ENCODE measurements at regions not wholly inside any gene's neighbourhood (a gene's known extent, or its start where the extent isn't known, plus 50 kb on each side); places are given as distances from the start of the nearest gene placed in this dataset.
"Not testable (repeated sequence)": the region's sequence is repeated elsewhere in the genome, so short reads cannot be mapped to it uniquely, and the experiment has no call there.

- Histone ChIP-seq H3K36me3 (no peaks in the 10 kb centered on the region), H3K27ac (no peak overlapping the region), H3K27me3 (no peaks in the 10 kb centered on the region), H3K4me1 (no peaks in the 10 kb centered on the region), H3K4me3 (no peak overlapping the region), H3K9me3 (no peaks in the 10 kb centered on the region)
- DNase-seq = no peak
- TF ChIP-seq POLR2A (IDR thresholded peaks at IDR 0.05) = no peak
- TF ChIP-seq, protein P1, sequence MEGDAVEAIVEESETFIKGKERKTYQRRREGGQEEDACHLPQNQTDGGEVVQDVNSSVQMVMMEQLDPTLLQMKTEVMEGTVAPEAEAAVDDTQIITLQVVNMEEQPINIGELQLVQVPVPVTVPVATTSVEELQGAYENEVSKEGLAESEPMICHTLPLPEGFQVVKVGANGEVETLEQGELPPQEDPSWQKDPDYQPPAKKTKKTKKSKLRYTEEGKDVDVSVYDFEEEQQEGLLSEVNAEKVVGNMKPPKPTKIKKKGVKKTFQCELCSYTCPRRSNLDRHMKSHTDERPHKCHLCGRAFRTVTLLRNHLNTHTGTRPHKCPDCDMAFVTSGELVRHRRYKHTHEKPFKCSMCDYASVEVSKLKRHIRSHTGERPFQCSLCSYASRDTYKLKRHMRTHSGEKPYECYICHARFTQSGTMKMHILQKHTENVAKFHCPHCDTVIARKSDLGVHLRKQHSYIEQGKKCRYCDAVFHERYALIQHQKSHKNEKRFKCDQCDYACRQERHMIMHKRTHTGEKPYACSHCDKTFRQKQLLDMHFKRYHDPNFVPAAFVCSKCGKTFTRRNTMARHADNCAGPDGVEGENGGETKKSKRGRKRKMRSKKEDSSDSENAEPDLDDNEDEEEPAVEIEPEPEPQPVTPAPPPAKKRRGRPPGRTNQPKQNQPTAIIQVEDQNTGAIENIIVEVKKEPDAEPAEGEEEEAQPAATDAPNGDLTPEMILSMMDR (IDR thresholded peaks at IDR 0.05) = no peak
- intact Hi-C loops (cut with DNase I; ENCODE audit: low total_unique reads) = no loop called here
Measured at GRCh38 chr21:28483301-28484035, 509.2 kb downstream of the LTN1 start.

GRCh38 chr21:28482657-28483056, 510.0 kb downstream of the LTN1 start:
- intact Hi-C loops (cut with DNase I; ENCODE audit: low total_unique reads) = no loop called here
- Histone ChIP-seq H3K9me3 (no peaks in the 10 kb centered on the region), H3K4me3 (no peak overlapping the region), H3K27me3 (no peaks in the 10 kb centered on the region), H3K4me1 (no peaks in the 10 kb centered on the region), H3K36me3 (no peaks in the 10 kb centered on the region), H3K27ac (no peak overlapping the region)
- TF ChIP-seq, protein P1 (IDR thresholded peaks at IDR 0.05) = no peak
- no peak for TF ChIP-seq POLR2A (IDR thresholded peaks at IDR 0.05)
- DNase-seq = no peak

GRCh38 chr21:28480470-28480869, 512.2 kb downstream of the LTN1 start:
- H3K4me3 ChIP-seq = no peak overlapping the region
- H3K36me3 ChIP-seq = no peaks in the 10 kb centered on the region
- TF ChIP-seq, protein P1 (IDR thresholded peaks at IDR 0.05) = no peak
- TF ChIP-seq POLR2A (IDR thresholded peaks at IDR 0.05) = no peak
- no peaks in the 10 kb centered on the region for H3K9me3 ChIP-seq
- DNase-seq = no peak
- H3K27me3 ChIP-seq = no peaks in the 10 kb centered on the region
- H3K4me1 ChIP-seq = no peaks in the 10 kb centered on the region
- intact Hi-C loops (cut with DNase I; ENCODE audit: low total_unique reads) = no loop called here
- no peak overlapping the region for H3K27ac ChIP-seq

DNA sequence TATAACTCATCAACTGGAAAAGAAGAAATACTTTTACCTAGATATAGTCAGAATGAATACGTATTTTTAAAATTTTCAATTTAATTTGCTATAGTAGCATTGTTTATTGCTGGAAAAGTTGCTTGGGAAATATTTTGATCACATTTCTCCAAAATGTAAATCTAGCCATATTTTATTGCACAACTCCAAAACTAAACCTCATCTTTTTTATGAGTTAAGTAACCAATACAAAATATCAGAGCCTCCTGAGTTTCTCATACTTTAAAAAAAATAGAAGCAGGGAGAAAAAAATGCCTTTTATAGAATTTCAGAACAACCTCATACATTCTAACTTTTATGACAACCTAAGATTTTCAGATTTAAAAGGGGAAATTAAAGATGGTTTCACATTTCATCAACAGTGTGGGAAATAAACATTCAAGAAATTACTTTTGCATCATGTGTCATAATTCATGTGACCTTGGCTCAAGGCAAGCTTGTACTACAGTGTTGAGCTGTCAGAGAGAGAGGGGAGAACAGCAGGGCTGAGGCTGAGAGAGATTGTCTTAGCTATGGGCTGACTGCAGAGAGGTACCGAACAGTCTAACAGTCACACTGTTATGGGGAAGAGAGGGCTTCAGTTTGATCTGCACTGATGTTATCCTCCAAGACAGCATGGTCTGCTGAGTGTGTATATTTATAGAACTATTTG, 519.0 kb downstream of the LTN1 start:
- H3K4me3 ChIP-seq = no peak overlapping the region
- DNase-seq = no peak
- no peaks in the 10 kb centered on the region for H3K9me3 ChIP-seq
- intact Hi-C loops (cut with DNase I; ENCODE audit: low total_unique reads) = no loop called here
- H3K27ac ChIP-seq = peak overlapping the region; percentile 15 to 24
- peaks cover 0 to 4% of the 10 kb centered on the region in 2 donors for H3K4me1 ChIP-seq
- no peaks in the 10 kb centered on the region for H3K27me3 ChIP-seq
- H3K36me3 ChIP-seq = no peaks in the 10 kb centered on the region
- no peak for TF ChIP-seq POLR2A (IDR thresholded peaks at IDR 0.05)
- TF ChIP-seq, protein P1 (IDR thresholded peaks at IDR 0.05) = no peak

GRCh38 chr21:28472543-28472942, 520.1 kb downstream of the LTN1 start:
- H3K27me3 ChIP-seq; intact Hi-C loops (cut with DNase I; ENCODE audit: low total_unique reads); H3K4me3 ChIP-seq; H3K4me1 ChIP-seq; H3K36me3 ChIP-seq; H3K9me3 ChIP-seq; H3K27ac ChIP-seq; DNase-seq: not testable (repeated sequence)

Data from uterus (tissue), 3 donors.